CD14-positive monocyte (primary cell): ENCODE measurements at regions not wholly inside any gene's neighbourhood (a gene's known extent, or its start where the extent isn't known, plus 50 kb on each side); places are given as distances from the start of the nearest gene placed in this dataset.

Experiments used
- DNase-seq, 3 donors: peaks; one replicate each; pipeline ENCODE4 v3.0.0-alpha.2; 2011 to 2022
- H2AFZ ChIP-seq: 2 replicates; pipeline ENCODE4 v1.6.0; 2012; ENCODE audit warnings: mild to moderate bottlenecking, low read depth, low read length, inconsistent platforms; ENCODE audit not compliant: insufficient read depth, poor library complexity, severe bottlenecking
- H3K27ac ChIP-seq, 2 donors: 1 replicate in 1 of 2; 2 replicates in 1 of 2; pipeline ENCODE4 v1.5.1; 2012 to 2013; ENCODE audit warnings: low read length in 2 of 2, control low read depth in 1 of 2, inconsistent platforms in 1 of 2, low read depth in 1 of 2, mild to moderate bottlenecking in 1 of 2
- H3K27me3 ChIP-seq, 2 donors: one replicate each; pipeline versions ENCODE4 v1.6.0 to v1.6.1; 2011 to 2013; ENCODE audit warnings: low read length in 2 of 2; ENCODE audit not compliant: control insufficient read depth in 2 of 2, insufficient read depth in 2 of 2
- H3K36me3 ChIP-seq, 2 donors: replicated peaks in 1 of 2; 1 replicate in 1 of 2; 2 replicates in 1 of 2; pipeline versions ENCODE4 v1.5.1 to v1.6.1; 2012 to 2013; ENCODE audit warnings: low read length in 2 of 2, control low read depth in 1 of 2, inconsistent platforms in 1 of 2, mild to moderate bottlenecking in 1 of 2; ENCODE audit not compliant: insufficient read depth in 2 of 2, control insufficient read depth in 1 of 2
- H3K4me1 ChIP-seq, 2 donors: 1 replicate in 1 of 2; 2 replicates in 1 of 2; pipeline versions ENCODE4 v1.5.1 to v1.6.1; 2012 to 2013; ENCODE audit warnings: low read length in 2 of 2, control low read depth in 1 of 2, inconsistent platforms in 1 of 2, mild to moderate bottlenecking in 1 of 2, moderate library complexity in 1 of 2; ENCODE audit not compliant: insufficient read depth in 2 of 2, control insufficient read depth in 1 of 2
- H3K4me2 ChIP-seq: replicated peaks from 2 replicates; pipeline ENCODE3; 2012; ENCODE audit warnings: low read length, moderate library complexity, mild to moderate bottlenecking; ENCODE audit not compliant: poor library complexity, severe bottlenecking; ENCODE audit errors: extremely low read depth
- H3K4me3 ChIP-seq, 3 experiments: fragments of 200-600 bp in 1 of 3; sonication (generic) in 1 of 3; replicated peaks in 1 of 3; 1 replicate in 2 of 3; 2 replicates in 1 of 3; pipeline ENCODE4 v1.5.1; 2011 to 2013; ENCODE audit warnings: low read length in 3 of 3, mild to moderate bottlenecking in 3 of 3, control low read depth in 2 of 3, low read depth in 2 of 3, inconsistent platforms in 1 of 3, moderate library complexity in 1 of 3
- H3K79me2 ChIP-seq: 2 replicates; pipeline ENCODE4 v1.6.0; 2012; ENCODE audit warnings: mild to moderate bottlenecking, control low read depth, inconsistent platforms, low read length, moderate library complexity; ENCODE audit not compliant: insufficient read depth
- H3K9ac ChIP-seq: 2 replicates; pipeline ENCODE4 v1.6.0; 2017; ENCODE audit warnings: low read length, mild to moderate bottlenecking; ENCODE audit not compliant: insufficient read depth, poor library complexity, severe bottlenecking
- H3K9me3 ChIP-seq, 2 donors: replicated peaks in 1 of 2; 1 replicate in 1 of 2; 2 replicates in 1 of 2; pipeline versions ENCODE4 v1.5.1 to v1.6.1; 2012 to 2013; ENCODE audit warnings: low read length in 2 of 2, control low read depth in 1 of 2; ENCODE audit not compliant: control insufficient read depth in 1 of 2, insufficient read depth in 1 of 2
- H4K20me1 ChIP-seq: 2 replicates; pipeline ENCODE4 v1.6.0; 2012; ENCODE audit warnings: mild to moderate bottlenecking, low read length, control low read depth, moderate library complexity; ENCODE audit not compliant: insufficient read depth
- H3K27ac Mint-ChIP-seq, 7 donors: one replicate each; pipeline ENCODE4 v1.8.0; 2020; ENCODE audit warnings: mild to moderate bottlenecking in 7 of 7, mixed read lengths in 7 of 7, moderate library complexity in 6 of 7, inconsistent platforms in 2 of 7
- H3K27me3 Mint-ChIP-seq, 3 donors: one replicate each; pipeline ENCODE4 v1.8.0; 2021 to 2022; ENCODE audit warnings: low read depth in 3 of 3, mild to moderate bottlenecking in 3 of 3, mixed read lengths in 3 of 3, moderate library complexity in 3 of 3, inconsistent platforms in 1 of 3
- H3K36me3 Mint-ChIP-seq, 2 donors: one replicate each; pipeline ENCODE4 v1.8.0; 2020; ENCODE audit warnings: mixed read lengths in 2 of 2, inconsistent platforms in 1 of 2, mild to moderate bottlenecking in 1 of 2
- H3K4me1 Mint-ChIP-seq: one replicate; pipeline ENCODE4 v1.8.0; 2020; ENCODE audit warnings: mild to moderate bottlenecking, mixed read lengths
- H3K4me3 Mint-ChIP-seq, 2 donors: one replicate each; pipeline ENCODE4 v1.8.0; 2020; ENCODE audit warnings: mild to moderate bottlenecking in 2 of 2, mixed read lengths in 2 of 2, moderate library complexity in 1 of 2
- H3K9me3 Mint-ChIP-seq, 7 donors: one replicate each; pipeline ENCODE4 v1.8.0; 2020 to 2022; ENCODE audit warnings: mixed read lengths in 7 of 7, mild to moderate bottlenecking in 6 of 7, moderate library complexity in 6 of 7, inconsistent platforms in 2 of 7
- WGBS: methylation state at CpG from one replicate; pipeline ENCODE4 v1.1.5; 2013; ENCODE audit warnings: missing lambda C conversion rate; ENCODE audit not compliant: insufficient coverage; 5-methylcytosine and 5-hydroxymethylcytosine counted together
- intact Hi-C, 2 donors: fragments of 100-400 bp; cut with micrococcal nuclease; formaldehyde crosslinking; loops; one replicate each; pipeline versions ENCODE4 v1.15.0 to v1.15.1; 2023
- TF ChIP-seq, protein P1 (sequence below): fragments of 200-600 bp; IDR thresholded peaks from one replicate; pipeline ENCODE4 v1.8.0; 2022; ENCODE audit warnings: antibody characterized with exemption, mild to moderate bottlenecking

DNA sequence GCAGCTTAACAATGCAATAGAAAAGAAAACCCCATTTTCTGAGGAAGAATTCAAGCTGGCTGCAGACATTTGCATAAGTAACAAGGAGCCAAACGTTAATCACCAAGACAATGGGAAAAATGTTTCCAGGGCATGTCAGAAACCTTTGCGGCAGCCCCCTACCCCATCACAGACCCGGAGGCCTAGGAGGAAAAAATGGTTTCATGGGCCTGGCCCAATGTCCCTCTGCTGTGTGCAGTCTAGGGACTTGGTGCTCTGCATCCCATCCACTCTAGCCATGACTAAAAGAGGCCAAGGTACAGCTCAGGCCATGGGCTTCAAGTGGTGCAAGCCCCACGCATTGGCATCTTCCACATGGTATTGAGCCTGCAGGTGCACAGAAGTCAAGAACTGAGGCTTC lies 147.0 kb upstream of the NR3C2 start:
- Histone ChIP-seq H3K36me3 (no peaks in the 10 kb centered on the region), H3K27ac (no peak overlapping the region), H3K4me3 (no peak overlapping the region), H3K9ac (no peak overlapping the region), H3K4me2 (no peak overlapping the region), H3K9me3 (peaks cover 12 to 23% of the 10 kb centered on the region in 2 donors), H3K4me1 (no peaks in the 10 kb centered on the region), H2AFZ (no peak overlapping the region), H3K79me2 (no peaks in the 10 kb centered on the region), H4K20me1 (no peaks in the 10 kb centered on the region), H3K27me3 (no peaks in the 10 kb centered on the region)
- no peak overlapping the region for H3K27ac Mint-ChIP-seq
- DNase-seq = no peak
- intact Hi-C loops = no loop called here
- no peak overlapping the region for H3K4me3 Mint-ChIP-seq
- peaks cover 11 to 28% (median 17%) of the 10 kb centered on the region in 7 donors for H3K9me3 Mint-ChIP-seq
- no peaks in the 10 kb centered on the region for H3K4me1 Mint-ChIP-seq
- peaks cover 0 to 1% (median 0%) of the 10 kb centered on the region in 3 donors for H3K27me3 Mint-ChIP-seq
- TF ChIP-seq, protein P1, sequence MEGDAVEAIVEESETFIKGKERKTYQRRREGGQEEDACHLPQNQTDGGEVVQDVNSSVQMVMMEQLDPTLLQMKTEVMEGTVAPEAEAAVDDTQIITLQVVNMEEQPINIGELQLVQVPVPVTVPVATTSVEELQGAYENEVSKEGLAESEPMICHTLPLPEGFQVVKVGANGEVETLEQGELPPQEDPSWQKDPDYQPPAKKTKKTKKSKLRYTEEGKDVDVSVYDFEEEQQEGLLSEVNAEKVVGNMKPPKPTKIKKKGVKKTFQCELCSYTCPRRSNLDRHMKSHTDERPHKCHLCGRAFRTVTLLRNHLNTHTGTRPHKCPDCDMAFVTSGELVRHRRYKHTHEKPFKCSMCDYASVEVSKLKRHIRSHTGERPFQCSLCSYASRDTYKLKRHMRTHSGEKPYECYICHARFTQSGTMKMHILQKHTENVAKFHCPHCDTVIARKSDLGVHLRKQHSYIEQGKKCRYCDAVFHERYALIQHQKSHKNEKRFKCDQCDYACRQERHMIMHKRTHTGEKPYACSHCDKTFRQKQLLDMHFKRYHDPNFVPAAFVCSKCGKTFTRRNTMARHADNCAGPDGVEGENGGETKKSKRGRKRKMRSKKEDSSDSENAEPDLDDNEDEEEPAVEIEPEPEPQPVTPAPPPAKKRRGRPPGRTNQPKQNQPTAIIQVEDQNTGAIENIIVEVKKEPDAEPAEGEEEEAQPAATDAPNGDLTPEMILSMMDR = no peak
- no peaks in the 10 kb centered on the region for H3K36me3 Mint-ChIP-seq
- 100% methylated on average over 4 of the region's 4 CpGs for WGBS

DNA sequence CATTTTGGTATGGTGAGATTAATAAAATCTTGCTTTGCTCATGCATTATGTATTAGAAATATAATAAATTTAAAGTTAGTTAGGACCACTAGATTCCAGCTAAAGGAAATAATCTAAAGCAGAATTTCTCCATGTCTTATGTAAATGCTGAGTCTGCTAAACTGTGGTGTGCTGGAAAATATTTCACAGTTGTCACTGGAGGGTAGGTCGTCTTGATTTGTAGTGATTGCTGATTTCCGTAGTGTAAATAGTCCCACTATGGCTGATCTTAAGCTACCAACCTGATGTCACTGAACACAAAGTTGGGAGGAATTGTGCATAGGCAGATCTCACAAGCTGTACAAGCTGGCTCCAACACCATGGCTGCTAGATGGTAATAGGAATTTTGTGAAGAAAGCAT lies 133.4 kb upstream of the NR3C2 start:
- no peaks in the 10 kb centered on the region for H3K36me3 Mint-ChIP-seq
- no peak overlapping the region for H2AFZ ChIP-seq
- H3K4me1 Mint-ChIP-seq = no peaks in the 10 kb centered on the region
- no peaks in the 10 kb centered on the region for H3K27me3 Mint-ChIP-seq
- H3K27ac Mint-ChIP-seq = peak overlapping the region in 1 of 7 donors; percentile 46
- no peak overlapping the region for H3K4me3 ChIP-seq
- H3K79me2 ChIP-seq = no peaks in the 10 kb centered on the region
- no peaks in the 10 kb centered on the region for H3K36me3 ChIP-seq
- peaks cover 0 to 3% (median 0%) of the 10 kb centered on the region in 7 donors for H3K9me3 Mint-ChIP-seq
- no peaks in the 10 kb centered on the region for H3K9me3 ChIP-seq
- DNase-seq = no peak
- TF ChIP-seq, protein P1 = no peak
- H3K9ac ChIP-seq = no peak overlapping the region
- no peaks in the 10 kb centered on the region for H3K4me1 ChIP-seq
- H3K27me3 ChIP-seq = no peaks in the 10 kb centered on the region
- no peak overlapping the region for H3K4me3 Mint-ChIP-seq
- H3K27ac ChIP-seq = no peak overlapping the region
- no peaks in the 10 kb centered on the region for H4K20me1 ChIP-seq
- no peak overlapping the region for H3K4me2 ChIP-seq
- WGBS = 100% methylated on average over 1 of the region's 2 CpGs
- intact Hi-C loops = no loop called here
